Fibroblast of lung (primary cell): ENCODE measurements at regions not wholly inside any gene's neighbourhood (a gene's known extent, or its start where the extent isn't known, plus 50 kb on each side); places are given as distances from the start of the nearest gene placed in this dataset.

ENCODE experiments used
- DNase-seq, 2 donors: peaks; one replicate each; pipeline versions ENCODE4 v3.0.0 to v3.0.0-alpha.2; 2010; ENCODE audit warnings: low read depth in 2 of 2
- H2AFZ ChIP-seq: 2 replicates; pipeline ENCODE4 v1.5.1; 2012; ENCODE audit warnings: low read length, control low read depth, inconsistent platforms
- H3K27ac ChIP-seq: 2 replicates; pipeline ENCODE4 v1.5.1; 2011; ENCODE audit warnings: low read length, control low read depth; ENCODE audit not compliant: insufficient read depth
- H3K27me3 ChIP-seq: 2 replicates; pipeline ENCODE4 v1.5.1; 2011; ENCODE audit warnings: mild to moderate bottlenecking, low read length; ENCODE audit not compliant: control insufficient read depth, insufficient read depth
- H3K36me3 ChIP-seq: 2 replicates; pipeline ENCODE4 v1.5.1; 2011; ENCODE audit warnings: low read length; ENCODE audit not compliant: control insufficient read depth, insufficient read depth
- H3K4me1 ChIP-seq: 2 replicates; pipeline ENCODE4 v1.5.1; 2011; ENCODE audit warnings: low read length; ENCODE audit not compliant: control insufficient read depth, insufficient read depth; ENCODE audit errors: extremely low read depth
- H3K4me2 ChIP-seq: 2 replicates; pipeline ENCODE4 v1.5.1; 2011; ENCODE audit warnings: low read length, control low read depth; ENCODE audit not compliant: insufficient read depth; ENCODE audit errors: extremely low read depth
- H3K4me3 ChIP-seq, 4 experiments: fragments of 200-600 bp in 1 of 4; sonication (generic) in 1 of 4; replicated peaks in 1 of 4; 2 replicates each; pipeline ENCODE4 v1.5.1; 2011 to 2016; ENCODE audit warnings: low read length in 4 of 4, low read depth in 3 of 4, mild to moderate bottlenecking in 3 of 4, control low read depth in 2 of 4, inconsistent platforms in 1 of 4, mixed read lengths in 1 of 4; ENCODE audit not compliant: insufficient read depth in 1 of 4; ENCODE audit errors: control extremely low read depth in 1 of 4
- H3K79me2 ChIP-seq: 2 replicates; pipeline ENCODE4 v1.5.1; 2012; ENCODE audit warnings: mild to moderate bottlenecking, low read length, inconsistent platforms; ENCODE audit not compliant: control insufficient read depth, insufficient read depth
- H3K9ac ChIP-seq: 2 replicates; pipeline ENCODE4 v1.5.1; 2011; ENCODE audit warnings: mild to moderate bottlenecking, low read length, control low read depth; ENCODE audit not compliant: insufficient read depth
- H3K9me3 ChIP-seq: 2 replicates; pipeline ENCODE4 v1.5.1; 2012; ENCODE audit warnings: low read depth, low read length; ENCODE audit not compliant: control insufficient read depth, insufficient read depth
- H4K20me1 ChIP-seq: 2 replicates; pipeline ENCODE4 v1.5.1; 2011; ENCODE audit warnings: low read length; ENCODE audit not compliant: control insufficient read depth, insufficient read depth; ENCODE audit errors: extremely low read depth
- EZH2 ChIP-seq: IDR thresholded peaks from 2 replicates; pipeline ENCODE4 v1.5.1; 2012; ENCODE audit warnings: low read length, control low read depth, mild to moderate bottlenecking; ENCODE audit errors: missing control alignments
- TF ChIP-seq, protein P1 (sequence below), 2 donors: IDR thresholded peaks in 1 of 2; conservative IDR thresholded peaks in 1 of 2; 1 replicate in 1 of 2; 2 replicates in 1 of 2; pipeline ENCODE4 v1.5.1; 2011 to 2012; ENCODE audit warnings: low read length in 2 of 2, control low read depth in 1 of 2, inconsistent platforms in 1 of 2, low read depth in 1 of 2, mild to moderate bottlenecking in 1 of 2

DNA sequence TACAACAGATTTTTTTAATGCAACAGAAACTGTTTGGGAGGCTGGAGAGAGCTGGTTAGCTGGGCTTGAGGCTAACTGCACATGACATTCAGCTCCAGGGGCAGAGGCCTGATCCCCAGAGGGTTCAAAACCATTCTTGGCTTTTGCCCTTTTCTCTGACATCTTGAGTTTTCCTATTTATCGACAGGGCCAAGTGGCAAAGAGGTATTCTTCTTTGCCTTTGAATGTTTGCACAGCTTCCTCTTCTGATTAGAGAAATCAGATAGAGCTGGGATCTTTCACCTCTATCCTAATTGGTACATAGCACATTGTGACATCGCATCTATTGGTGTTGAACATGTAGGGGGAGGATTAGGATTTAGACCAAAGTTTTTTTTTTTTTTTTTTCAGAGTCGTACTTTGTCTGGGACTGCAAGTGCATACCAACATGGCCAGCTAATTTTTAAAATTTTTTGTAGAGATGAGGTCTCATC lies 143.7 kb downstream of the ACTBL2 start:
- no peaks in the 10 kb centered on the region for H3K27me3 ChIP-seq
- no peaks in the 10 kb centered on the region for H3K9me3 ChIP-seq
- H3K4me2 ChIP-seq, result no peak overlapping the region
- H4K20me1 ChIP-seq, result no peaks in the 10 kb centered on the region
- DNase-seq, result no peak
- TF ChIP-seq, protein P1, sequence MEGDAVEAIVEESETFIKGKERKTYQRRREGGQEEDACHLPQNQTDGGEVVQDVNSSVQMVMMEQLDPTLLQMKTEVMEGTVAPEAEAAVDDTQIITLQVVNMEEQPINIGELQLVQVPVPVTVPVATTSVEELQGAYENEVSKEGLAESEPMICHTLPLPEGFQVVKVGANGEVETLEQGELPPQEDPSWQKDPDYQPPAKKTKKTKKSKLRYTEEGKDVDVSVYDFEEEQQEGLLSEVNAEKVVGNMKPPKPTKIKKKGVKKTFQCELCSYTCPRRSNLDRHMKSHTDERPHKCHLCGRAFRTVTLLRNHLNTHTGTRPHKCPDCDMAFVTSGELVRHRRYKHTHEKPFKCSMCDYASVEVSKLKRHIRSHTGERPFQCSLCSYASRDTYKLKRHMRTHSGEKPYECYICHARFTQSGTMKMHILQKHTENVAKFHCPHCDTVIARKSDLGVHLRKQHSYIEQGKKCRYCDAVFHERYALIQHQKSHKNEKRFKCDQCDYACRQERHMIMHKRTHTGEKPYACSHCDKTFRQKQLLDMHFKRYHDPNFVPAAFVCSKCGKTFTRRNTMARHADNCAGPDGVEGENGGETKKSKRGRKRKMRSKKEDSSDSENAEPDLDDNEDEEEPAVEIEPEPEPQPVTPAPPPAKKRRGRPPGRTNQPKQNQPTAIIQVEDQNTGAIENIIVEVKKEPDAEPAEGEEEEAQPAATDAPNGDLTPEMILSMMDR (conservative IDR thresholded peaks at IDR 0.05 in 1 of 2, IDR thresholded peaks at IDR 0.05 in 1 of 2; ENCODE audit: low read depth in 1 of 2, low read length in 2 of 2), result no peak
- TF ChIP-seq EZH2, result no peak
- no peak overlapping the region for H2AFZ ChIP-seq
- no peak overlapping the region for H3K4me3 ChIP-seq
- H3K4me1 ChIP-seq, result peaks cover 8% of the 10 kb centered on the region
- H3K9ac ChIP-seq, result no peak overlapping the region
- H3K27ac ChIP-seq, result no peak overlapping the region
- no peaks in the 10 kb centered on the region for H3K79me2 ChIP-seq
- H3K36me3 ChIP-seq, result no peaks in the 10 kb centered on the region

- Histone ChIP-seq H3K9ac (no peak overlapping the region), H3K9me3 (no peaks in the 10 kb centered on the region), H3K27ac (no peak overlapping the region), H4K20me1 (no peaks in the 10 kb centered on the region), H3K27me3 (no peaks in the 10 kb centered on the region), H3K4me2 (no peak overlapping the region), H2AFZ (no peak overlapping the region), H3K79me2 (no peaks in the 10 kb centered on the region), H3K4me1 (peaks cover 8% of the 10 kb centered on the region), H3K4me3 (no peak overlapping the region), H3K36me3 (no peaks in the 10 kb centered on the region)
- peak in 1 of 2 donors; percentile 21 for DNase-seq
- TF ChIP-seq, protein P1 (conservative IDR thresholded peaks at IDR 0.05 in 1 of 2, IDR thresholded peaks at IDR 0.05 in 1 of 2; ENCODE audit: low read depth in 1 of 2, low read length in 2 of 2), result peak; percentile 18 to 46
- no peak for TF ChIP-seq EZH2
These were observed 144.3 kb downstream of the ACTBL2 start for GRCh38 chr5:57338068-57338867.

DNA sequence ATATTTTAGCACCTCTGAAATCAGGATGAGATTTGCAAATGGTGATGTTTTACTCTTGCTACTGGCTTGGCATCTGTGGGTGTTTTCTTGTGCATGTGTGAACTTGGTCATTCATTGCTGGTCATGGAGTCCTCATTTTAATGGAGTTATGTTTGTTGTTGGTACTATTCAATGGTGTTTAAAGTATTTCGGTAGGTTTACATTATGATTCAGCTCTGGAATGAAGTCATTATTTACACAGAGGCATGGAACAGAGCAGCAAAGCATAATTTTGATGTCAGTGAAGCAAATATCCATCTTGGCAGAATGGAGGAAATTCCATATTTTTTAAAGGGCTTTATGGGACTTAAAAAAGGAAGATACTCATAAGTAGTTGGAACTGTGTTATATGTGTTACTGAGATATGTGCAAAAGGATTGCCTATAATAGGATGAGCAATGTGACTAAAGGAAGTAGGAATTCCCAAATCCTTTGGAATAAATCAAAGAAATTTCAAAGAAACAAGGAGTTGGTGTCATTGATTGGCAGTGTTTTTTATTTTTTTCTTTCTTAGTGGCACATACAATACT lies 147.4 kb downstream of the ACTBL2 start:
- Histone ChIP-seq H3K79me2 (no peaks in the 10 kb centered on the region), H3K9ac (no peak overlapping the region), H3K36me3 (no peaks in the 10 kb centered on the region), H3K9me3 (no peaks in the 10 kb centered on the region), H2AFZ (no peak overlapping the region), H3K4me3 (no peak overlapping the region), H4K20me1 (no peaks in the 10 kb centered on the region), H3K4me2 (no peak overlapping the region), H3K27ac (no peak overlapping the region), H3K4me1 (peaks cover 14% of the 10 kb centered on the region), H3K27me3 (no peaks in the 10 kb centered on the region)
- TF ChIP-seq, protein P1 (conservative IDR thresholded peaks at IDR 0.05 in 1 of 2, IDR thresholded peaks at IDR 0.05 in 1 of 2; ENCODE audit: low read depth in 1 of 2, low read length in 2 of 2), result no peak
- TF ChIP-seq EZH2, result no peak
- DNase-seq, result peak; percentile 82 to 87
